Nephron progenitor cell (in vitro differentiated cells): ENCODE measurements at regions not wholly inside any gene's neighbourhood (a gene's known extent, or its start where the extent isn't known, plus 50 kb on each side); places are given as distances from the start of the nearest gene placed in this dataset.

Source experiments
- DNase-seq: peaks from one replicate; pipeline ENCODE4 v3.0.0; 2021
- H3K27ac Mint-ChIP-seq: 2 replicates; pipeline ENCODE4 v1.8.0; 2021; ENCODE audit warnings: mild to moderate bottlenecking, moderate library complexity, mixed read lengths
- H3K27me3 Mint-ChIP-seq: 2 replicates; pipeline ENCODE4 v1.8.0; 2021; ENCODE audit warnings: mild to moderate bottlenecking, low read depth, mixed read lengths; ENCODE audit not compliant: poor library complexity
- H3K36me3 Mint-ChIP-seq: 2 replicates; pipeline ENCODE4 v1.8.0; 2021; ENCODE audit warnings: low read depth, mixed read lengths
- H3K4me1 Mint-ChIP-seq: 2 replicates; pipeline ENCODE4 v1.8.0; 2021; ENCODE audit warnings: mixed read lengths
- H3K4me3 Mint-ChIP-seq: 2 replicates; pipeline ENCODE4 v1.8.0; 2021; ENCODE audit warnings: mild to moderate bottlenecking, moderate library complexity, mixed read lengths
- H3K9me3 Mint-ChIP-seq: 2 replicates; pipeline ENCODE4 v1.8.0; 2021; ENCODE audit warnings: mild to moderate bottlenecking, moderate library complexity, mixed read lengths
- TF ChIP-seq, protein P1 (sequence below): fragments of 200-600 bp; sonication (generic); IDR thresholded peaks from 2 replicates; pipeline ENCODE4 v1.5.0; 2021; ENCODE audit warnings: antibody characterized with exemption

GRCh38 chr2:76128622-76129021 lies 417.9 kb upstream of the GCFC2 start:
- H3K27ac Mint-ChIP-seq = no peak overlapping the region
- DNase-seq = no peak
- peaks cover 3% of the 10 kb centered on the region for H3K27me3 Mint-ChIP-seq
- H3K4me3 Mint-ChIP-seq = no peak overlapping the region
- H3K9me3 Mint-ChIP-seq = peaks cover 4% of the 10 kb centered on the region
- H3K36me3 Mint-ChIP-seq = no peaks in the 10 kb centered on the region
- peaks cover 4% of the 10 kb centered on the region for H3K4me1 Mint-ChIP-seq
- TF ChIP-seq, protein P1, sequence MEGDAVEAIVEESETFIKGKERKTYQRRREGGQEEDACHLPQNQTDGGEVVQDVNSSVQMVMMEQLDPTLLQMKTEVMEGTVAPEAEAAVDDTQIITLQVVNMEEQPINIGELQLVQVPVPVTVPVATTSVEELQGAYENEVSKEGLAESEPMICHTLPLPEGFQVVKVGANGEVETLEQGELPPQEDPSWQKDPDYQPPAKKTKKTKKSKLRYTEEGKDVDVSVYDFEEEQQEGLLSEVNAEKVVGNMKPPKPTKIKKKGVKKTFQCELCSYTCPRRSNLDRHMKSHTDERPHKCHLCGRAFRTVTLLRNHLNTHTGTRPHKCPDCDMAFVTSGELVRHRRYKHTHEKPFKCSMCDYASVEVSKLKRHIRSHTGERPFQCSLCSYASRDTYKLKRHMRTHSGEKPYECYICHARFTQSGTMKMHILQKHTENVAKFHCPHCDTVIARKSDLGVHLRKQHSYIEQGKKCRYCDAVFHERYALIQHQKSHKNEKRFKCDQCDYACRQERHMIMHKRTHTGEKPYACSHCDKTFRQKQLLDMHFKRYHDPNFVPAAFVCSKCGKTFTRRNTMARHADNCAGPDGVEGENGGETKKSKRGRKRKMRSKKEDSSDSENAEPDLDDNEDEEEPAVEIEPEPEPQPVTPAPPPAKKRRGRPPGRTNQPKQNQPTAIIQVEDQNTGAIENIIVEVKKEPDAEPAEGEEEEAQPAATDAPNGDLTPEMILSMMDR = no peak

DNA sequence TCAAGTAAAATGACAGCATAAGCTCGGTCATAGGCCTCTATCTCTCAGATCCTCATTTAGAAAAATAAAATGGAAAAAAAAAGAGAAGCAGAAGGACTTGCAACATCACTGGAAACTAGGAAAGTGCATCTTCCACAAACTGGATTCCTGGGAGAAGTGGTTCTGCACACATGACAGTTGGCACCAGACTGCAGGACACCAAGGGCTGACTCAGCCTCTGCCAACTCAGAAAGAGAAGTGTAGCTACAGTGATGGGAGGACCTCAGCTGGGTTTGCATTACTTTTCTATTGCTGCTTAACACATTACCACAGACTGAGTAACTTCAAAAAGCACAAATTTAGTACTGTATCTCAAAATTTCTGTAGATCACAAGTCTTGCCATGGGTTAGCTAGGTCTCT lies 409.5 kb upstream of the GCFC2 start:
- Mint-ChIP-seq H3K36me3 (no peaks in the 10 kb centered on the region), H3K27me3 (no peaks in the 10 kb centered on the region), H3K4me3 (no peak overlapping the region), H3K4me1 (no peaks in the 10 kb centered on the region), H3K9me3 (no peaks in the 10 kb centered on the region), H3K27ac (no peak overlapping the region)
- DNase-seq = no peak
- TF ChIP-seq, protein P1 = no peak

- no peak overlapping the region for H3K4me3 Mint-ChIP-seq
- DNase-seq = no peak
- H3K9me3 Mint-ChIP-seq = peaks cover 6% of the 10 kb centered on the region
- no peak overlapping the region for H3K27ac Mint-ChIP-seq
- H3K27me3 Mint-ChIP-seq = no peaks in the 10 kb centered on the region
- no peaks in the 10 kb centered on the region for H3K36me3 Mint-ChIP-seq
- H3K4me1 Mint-ChIP-seq = no peaks in the 10 kb centered on the region
- TF ChIP-seq, protein P1 = no peak
Observed at GRCh38 chr2:76089683-76090082, 379.0 kb upstream of the GCFC2 start.

GRCh38 chr2:76083248-76083647 lies 372.5 kb upstream of the GCFC2 start:
- no peaks in the 10 kb centered on the region for H3K27me3 Mint-ChIP-seq

DNA sequence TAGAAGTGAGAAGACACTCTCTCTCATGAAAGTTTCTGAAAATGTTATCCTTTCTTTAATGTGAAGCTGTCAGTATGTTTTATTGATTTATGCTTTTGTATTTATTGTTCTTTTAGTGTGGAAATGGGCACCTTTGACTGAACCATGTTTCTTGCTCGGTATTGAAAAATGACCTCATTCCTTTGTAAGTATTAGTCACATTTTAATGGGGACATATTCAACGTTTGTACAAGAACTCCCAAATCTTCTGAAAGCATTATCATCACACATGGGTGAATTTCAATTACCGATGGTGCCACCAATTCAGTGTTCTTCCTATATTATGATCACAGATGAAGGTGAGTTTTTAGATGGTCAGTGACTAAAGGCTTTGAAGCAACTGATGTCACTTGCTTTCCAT lies 371.8 kb upstream of the GCFC2 start:
- no peaks in the 10 kb centered on the region for H3K36me3 Mint-ChIP-seq
- H3K27me3 Mint-ChIP-seq = no peaks in the 10 kb centered on the region
- TF ChIP-seq, protein P1 = no peak
- no peaks in the 10 kb centered on the region for H3K9me3 Mint-ChIP-seq
- no peak for DNase-seq
- no peaks in the 10 kb centered on the region for H3K4me1 Mint-ChIP-seq
- no peak overlapping the region for H3K4me3 Mint-ChIP-seq
- H3K27ac Mint-ChIP-seq = no peak overlapping the region

More at GRCh38 chr2:76083248-76083647, 372.5 kb upstream of the GCFC2 start:
- Mint-ChIP-seq H3K9me3 (no peaks in the 10 kb centered on the region), H3K27ac (no peak overlapping the region), H3K36me3 (no peaks in the 10 kb centered on the region), H3K4me3 (no peak overlapping the region), H3K4me1 (no peaks in the 10 kb centered on the region)
- TF ChIP-seq, protein P1 = no peak
- DNase-seq = no peak

DNA sequence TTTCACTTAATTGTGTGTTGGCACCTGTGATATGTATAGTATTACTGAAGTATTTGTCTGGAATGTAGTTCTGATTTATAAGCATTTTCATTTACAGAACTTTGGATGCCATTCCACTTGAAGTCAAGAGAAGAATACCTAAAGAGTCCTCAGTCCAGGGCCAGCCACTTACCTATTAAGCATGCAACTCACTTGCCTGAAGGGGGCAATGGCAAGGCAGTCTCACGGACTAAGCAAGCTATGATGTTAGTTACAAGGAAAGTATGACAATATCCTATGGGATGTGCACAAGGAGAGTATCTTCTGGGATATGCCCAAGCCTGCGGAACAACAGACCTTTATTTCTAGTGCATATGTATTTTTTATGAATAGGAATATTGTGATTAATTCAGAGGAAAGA lies 369.4 kb upstream of the GCFC2 start:
- Mint-ChIP-seq H3K4me1 (no peaks in the 10 kb centered on the region), H3K27ac (no peak overlapping the region), H3K9me3 (no peaks in the 10 kb centered on the region), H3K36me3 (no peaks in the 10 kb centered on the region), H3K4me3 (no peak overlapping the region), H3K27me3 (no peaks in the 10 kb centered on the region)
- TF ChIP-seq, protein P1 = no peak
- no peak for DNase-seq
